Muscle of arm (tissue), 1 donor: ENCODE measurements at regions not wholly inside any gene's neighbourhood (a gene's known extent, or its start where the extent isn't known, plus 50 kb on each side); places are given as distances from the start of the nearest gene placed in this dataset.

Experiments used
- DNase-seq: peaks from one replicate; pipeline ENCODE4 v3.0.0-alpha.2; 2013

DNA sequence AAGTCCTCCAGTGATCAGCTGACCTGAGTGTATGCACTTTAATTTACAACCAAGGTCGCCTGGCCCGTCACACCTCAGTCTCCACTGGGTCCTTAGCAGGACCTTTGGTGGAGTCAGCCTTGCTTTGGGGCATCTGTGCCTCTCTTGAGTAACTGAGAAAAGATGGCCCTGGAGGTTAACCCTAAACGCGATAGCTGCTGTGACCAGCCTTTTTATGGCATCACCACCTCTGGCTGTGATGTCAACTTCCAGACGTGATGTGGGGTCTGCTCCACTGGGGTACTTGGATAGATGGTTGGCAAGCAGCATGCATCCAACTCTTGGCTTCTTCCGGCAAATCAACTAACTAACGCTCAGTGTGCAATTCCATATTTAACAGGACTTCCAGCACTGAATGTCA is 122.8 kb upstream of the RTL1 start:
- no peak for DNase-seq

DNA sequence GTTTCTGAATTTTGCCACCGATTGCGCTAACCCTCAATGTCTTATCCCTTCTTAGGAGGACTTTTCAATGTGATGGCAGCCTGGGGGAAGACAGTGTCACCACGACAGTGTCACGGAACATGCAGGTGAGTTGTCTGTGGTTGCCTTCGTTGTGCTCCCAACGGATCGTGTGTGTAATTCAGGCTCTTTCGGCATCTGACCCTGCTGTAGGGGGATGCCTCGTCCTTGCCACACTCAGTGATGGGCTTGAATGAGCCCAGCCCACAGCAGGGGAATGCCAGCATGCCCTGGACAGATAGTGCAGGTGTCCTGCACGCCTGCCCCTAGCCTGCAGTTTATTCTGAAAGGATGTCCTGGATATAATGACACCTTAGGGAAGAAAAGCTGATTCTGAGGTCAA is 123.8 kb upstream of the RTL1 start:
- no peak for DNase-seq

GRCh38 chr14:101027966-101028365 is 124.4 kb upstream of the RTL1 start:
- DNase-seq: no peak

DNA sequence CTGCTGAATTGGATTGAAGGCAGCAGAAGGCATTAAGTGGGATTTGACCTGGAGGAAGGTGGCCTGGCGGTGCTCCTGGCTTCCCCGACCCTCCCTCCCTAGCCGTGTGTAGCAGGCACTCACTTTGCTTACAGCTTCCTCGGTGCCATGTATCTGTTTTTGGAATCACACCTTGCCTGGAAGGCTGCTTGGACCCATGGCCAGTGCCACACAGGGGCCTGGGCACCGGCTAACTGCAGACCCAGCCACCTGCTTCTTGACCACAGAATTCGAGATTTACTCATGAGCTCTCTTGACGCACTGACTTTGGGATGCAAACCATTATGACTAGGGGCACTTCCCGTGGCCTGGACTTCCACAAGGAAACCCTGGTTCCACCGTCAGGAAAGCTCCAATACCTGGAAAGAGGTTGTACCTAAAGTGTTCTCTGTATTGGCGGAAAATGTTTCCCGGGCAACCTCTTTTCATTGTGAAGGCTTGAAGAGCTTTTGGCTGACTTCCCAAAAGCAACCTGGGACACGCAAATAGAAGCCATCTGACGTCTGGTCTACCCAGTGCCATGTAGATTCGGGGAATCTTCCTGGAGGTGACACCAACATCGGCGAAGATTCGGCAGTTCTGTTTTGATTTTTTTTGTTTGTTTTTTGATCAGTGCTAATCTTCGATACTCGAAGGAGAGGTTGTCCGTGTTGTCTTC is 125.6 kb upstream of the RTL1 start:
- no peak for DNase-seq

DNA sequence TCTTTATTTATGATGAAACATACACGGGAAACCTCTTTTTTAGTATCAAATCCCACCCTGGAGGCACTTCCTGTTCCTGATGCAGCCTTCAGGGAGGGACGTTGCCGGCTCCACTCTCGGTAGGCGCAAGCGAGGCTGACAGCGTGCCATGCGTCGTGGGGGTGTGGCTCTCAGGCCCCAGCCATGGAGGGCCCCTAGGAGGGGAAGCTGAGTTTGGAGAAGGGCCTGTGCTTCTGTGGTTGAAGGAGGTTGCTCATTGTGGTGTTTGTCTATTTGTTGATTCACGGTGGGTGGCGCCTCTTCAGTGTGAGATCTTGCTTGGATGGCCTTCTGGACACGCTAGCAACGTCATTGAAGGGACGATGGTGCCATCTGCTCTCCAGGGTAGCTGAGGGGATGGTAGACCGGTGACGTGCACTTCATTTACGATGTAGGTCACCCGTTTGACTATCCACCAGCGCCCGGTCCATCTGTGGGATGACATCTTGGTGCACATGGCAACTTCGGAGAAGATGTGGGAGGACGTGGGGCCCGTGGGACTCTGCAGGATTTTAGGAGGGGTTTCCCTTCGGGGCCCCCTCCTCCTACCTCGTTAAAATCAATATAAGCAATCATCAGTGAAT is 126.3 kb upstream of the RTL1 start:
- DNase-seq: no peak

- no peak for DNase-seq
These were observed 127.1 kb upstream of the RTL1 start for GRCh38 chr14:101030586-101030985.

- DNase-seq: no peak
These were observed 127.7 kb upstream of the RTL1 start for GRCh38 chr14:101031186-101031585.

- DNase-seq: no peak
These were observed 128.2 kb upstream of the RTL1 start for GRCh38 chr14:101031721-101032120.

- no peak for DNase-seq
These were observed 128.9 kb upstream of the RTL1 start for GRCh38 chr14:101032433-101032832.

- no peak for DNase-seq
These were observed 129.5 kb upstream of the RTL1 start for GRCh38 chr14:101033006-101033405.

GRCh38 chr14:101033446-101034165 is 130.1 kb upstream of the RTL1 start:
- DNase-seq: no peak

DNA sequence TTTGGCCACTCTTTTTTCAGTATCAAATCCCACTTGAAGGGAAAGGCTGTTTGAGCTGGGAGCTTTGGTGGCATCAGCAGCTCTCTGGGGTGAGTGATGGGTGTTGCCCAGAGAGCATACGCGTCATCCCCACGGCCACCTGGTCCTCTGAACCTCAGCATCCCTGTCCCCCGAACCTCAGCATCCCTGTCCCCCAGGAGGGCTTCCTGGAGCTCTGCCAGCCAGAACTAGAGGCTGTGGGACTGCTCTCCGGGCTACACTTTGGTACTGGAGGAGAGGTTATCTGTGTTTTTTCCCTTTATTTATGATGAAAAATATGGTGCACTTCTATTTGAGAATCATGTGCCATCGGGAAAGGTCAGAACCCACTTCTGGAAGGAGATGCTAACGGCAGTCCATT is 131.5 kb upstream of the RTL1 start:
- DNase-seq: no peak

DNA sequence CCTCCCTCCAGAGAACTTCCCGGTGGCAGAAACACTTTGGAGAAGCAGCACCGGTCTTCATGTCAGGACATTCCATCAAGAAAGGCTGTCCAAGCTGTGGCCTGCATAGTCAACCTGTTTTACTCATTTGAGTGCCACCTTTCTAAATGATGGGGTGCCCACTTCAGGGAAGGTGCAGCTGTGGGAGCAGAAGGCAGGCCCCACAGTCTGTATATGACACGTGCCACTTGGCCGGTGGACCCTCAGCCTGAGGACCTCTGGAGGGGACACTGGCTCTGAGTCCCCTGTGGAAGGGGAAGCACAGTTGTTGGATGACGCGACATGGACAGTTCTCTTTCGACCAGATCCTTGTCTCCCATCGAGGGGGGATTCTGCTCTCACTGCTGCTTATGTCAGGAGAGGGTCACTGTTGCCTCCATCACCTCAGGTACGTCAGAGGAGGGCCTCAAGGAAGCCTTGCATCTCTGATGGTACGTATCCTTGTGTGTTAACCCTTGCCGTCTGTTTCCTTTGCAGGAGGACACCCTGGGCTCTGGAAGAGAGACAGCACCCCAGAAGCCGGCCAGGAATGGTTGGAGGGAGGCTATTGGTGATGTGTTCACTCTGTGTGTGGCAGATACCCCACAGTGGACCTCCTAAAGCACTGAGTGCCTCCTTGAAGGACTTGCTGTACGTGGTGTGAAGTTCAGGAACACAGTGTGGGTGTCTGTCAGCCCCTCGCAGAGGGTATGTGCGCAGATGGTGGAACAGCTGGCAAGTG is 132.1 kb upstream of the RTL1 start:
- no peak for DNase-seq

GRCh38 chr14:101037021-101037817 is 133.7 kb upstream of the RTL1 start:
- DNase-seq: no peak

- no peak for DNase-seq
These were observed 135.7 kb upstream of the RTL1 start for GRCh38 chr14:101039031-101039754.

GRCh38 chr14:101039755-101040138 is 136.2 kb upstream of the RTL1 start:
- DNase-seq: no peak

- no peak for DNase-seq
These were observed 137.3 kb upstream of the RTL1 start for GRCh38 chr14:101040538-101041442.

- no peak for DNase-seq
These were observed 140.4 kb upstream of the RTL1 start for GRCh38 chr14:101043891-101044290.

GRCh38 chr14:101044741-101045140 is 141.2 kb upstream of the RTL1 start:
- no peak for DNase-seq

GRCh38 chr14:101045511-101045910 is 142.0 kb upstream of the RTL1 start:
- no peak for DNase-seq
